Heart right ventricle (tissue), 16 donors: ENCODE measurements at regions not wholly inside any gene's neighbourhood (a gene's known extent, or its start where the extent isn't known, plus 50 kb on each side); places are given as distances from the start of the nearest gene placed in this dataset.
"Not testable (repeated sequence)": the region's sequence is repeated elsewhere in the genome, so short reads cannot be mapped to it uniquely, and the experiment has no call there.

ENCODE experiments used
- ATAC-seq, 8 donors: fragments of 200-7000 bp; cut with Tn5 transposase; one replicate each; pipeline ENCODE4 v1.9.1; 2020; ENCODE audit warnings: mild to moderate bottlenecking in 8 of 8, moderate library complexity in 8 of 8, moderate number of reproducible peaks in 1 of 8
- DNase-seq, 2 donors: peaks; one replicate each; pipeline ENCODE4 v3.0.0-alpha.2; 2020
- H3K27ac ChIP-seq, 10 donors: fragments of 200-600 bp; sonication (generic) in 2 of 10; one replicate each; pipeline versions ENCODE4 v1.5.0 to v1.8.0; 2020 to 2022; ENCODE audit warnings: mild to moderate bottlenecking in 3 of 10
- H3K27me3 ChIP-seq, 7 donors: fragments of 200-600 bp; one replicate each; pipeline ENCODE4 v1.8.0; 2021 to 2022; ENCODE audit warnings: mild to moderate bottlenecking in 2 of 7
- H3K36me3 ChIP-seq, 9 donors: fragments of 200-600 bp; sonication (generic) in 1 of 9; one replicate each; pipeline versions ENCODE4 v1.5.0 to v1.8.0; 2020 to 2022; ENCODE audit warnings: mild to moderate bottlenecking in 2 of 9
- H3K4me1 ChIP-seq, 9 donors: fragments of 200-600 bp; sonication (generic) in 1 of 9; one replicate each; pipeline versions ENCODE4 v1.5.0 to v1.8.0; 2020 to 2022; ENCODE audit warnings: mild to moderate bottlenecking in 4 of 9
- H3K4me3 ChIP-seq, 10 donors: fragments of 200-600 bp; sonication (generic) in 2 of 10; one replicate each; pipeline versions ENCODE4 v1.5.0 to v1.8.0; 2020 to 2022; ENCODE audit warnings: mild to moderate bottlenecking in 7 of 10, moderate library complexity in 2 of 10
- H3K9me3 ChIP-seq, 11 donors: fragments of 200-600 bp in 10 of 11; sonication (generic) in 2 of 11; one replicate each; pipeline versions ENCODE4 v1.5.0 to v1.8.0; 2013 to 2022; ENCODE audit warnings: mild to moderate bottlenecking in 2 of 11, control low read depth in 1 of 11, moderate library complexity in 1 of 11
- WGBS, 2 donors: extraction: QIAGEN DNeasy Blood & Tissue Kit; methylation state at CpG; one replicate each; pipeline ENCODE4 v1.1.7; 2013; ENCODE audit warnings: inconsistent platforms in 1 of 2; 5-methylcytosine and 5-hydroxymethylcytosine counted together
- intact Hi-C, 10 donors: fragments of 100-400 bp; cut with DNase I; formaldehyde crosslinking; loops; one replicate each; pipeline versions ENCODE4 v1.11.1 to v1.14.2; 2022
- TF ChIP-seq, protein P1 (sequence below), 9 donors: fragments of 200-600 bp; sonication (generic) in 2 of 9; IDR thresholded peaks; one replicate each; pipeline versions ENCODE4 v1.5.0 to v1.8.0; 2021 to 2022; ENCODE audit warnings: antibody characterized with exemption in 9 of 9, mild to moderate bottlenecking in 5 of 9, moderate library complexity in 1 of 9
- donor health status: Arrhythmogenic right ventricular cardiomyopathy.
- donor health status: ischemic (EF 13 %, LVEDD 7.1; RV severe dilation, severe dysfunction).
- donor health status: healthy with polysubstance abuse.
- donor health status: DM: no; HTN: yes; CAD: no.
- donor health status: DM: no; HTN: no; CAD: no.
- donor health status: ischemic (EF 25% LVEDD 6.9; RV normal size, moderate dysfunction).
- donor health status: ischemic (EF 25% LVEDD 5.7; RV mildly dilated, moderate dysfunction).
- donor health status: healthy.
- donor health status: DM: yes; HTN: yes; CAD: no.
- donor health status: Ischemic cardiomyopathy.
- donor health status: ischemic (EF 35%, LVEDD 5.7; RV mildly dilated, moderate dysfunction).
- donor health status: nonischemic (EF 11% LVEDD 7.7; RV severe dilation, severe dysfunction).
- donor health status: DM: yes; HTN: yes; CAD: no.
- donor health status: PGD.
- donor health status: ischemic (EF 29% LVEDD 5.4; RV normal size, mild dysfunction).
- donor health status: nonischemic (EF 23%, LVEDD 6.1; RV moderate dilation, normal function).

DNA sequence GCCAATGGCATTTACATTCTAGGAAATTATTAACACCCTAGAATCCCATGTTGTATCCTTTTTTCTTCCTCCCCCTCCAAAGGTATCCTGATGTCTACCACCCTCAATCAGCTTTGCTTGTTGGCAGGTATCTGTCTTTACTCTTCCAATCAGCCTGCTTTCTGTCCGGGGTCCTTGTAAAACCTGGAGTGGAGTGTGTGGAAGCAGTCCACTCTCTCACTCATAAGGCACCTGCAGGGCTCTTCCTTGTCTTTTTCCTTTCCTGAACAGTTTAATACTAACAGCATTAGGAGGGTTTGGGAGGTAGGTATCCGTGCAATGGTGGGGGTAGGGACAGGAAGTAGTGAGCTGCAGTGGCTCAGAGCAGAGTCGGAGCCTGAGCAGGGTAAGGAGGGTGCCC is 193.4 kb downstream of the BARX2 start:
- no peak for ATAC-seq
- no peaks in the 10 kb centered on the region for H3K36me3 ChIP-seq
- no peak overlapping the region for H3K4me3 ChIP-seq
- no peaks in the 10 kb centered on the region for H3K4me1 ChIP-seq
- H3K9me3 ChIP-seq = peaks cover 0 to 36% (median 5%) of the 10 kb centered on the region in 11 donors
- WGBS, 2 donors = 87 to 89% methylated on average over 3 of the region's 3 CpGs
- peaks cover 0 to 4% (median 0%) of the 10 kb centered on the region in 7 donors for H3K27me3 ChIP-seq
- TF ChIP-seq, protein P1, sequence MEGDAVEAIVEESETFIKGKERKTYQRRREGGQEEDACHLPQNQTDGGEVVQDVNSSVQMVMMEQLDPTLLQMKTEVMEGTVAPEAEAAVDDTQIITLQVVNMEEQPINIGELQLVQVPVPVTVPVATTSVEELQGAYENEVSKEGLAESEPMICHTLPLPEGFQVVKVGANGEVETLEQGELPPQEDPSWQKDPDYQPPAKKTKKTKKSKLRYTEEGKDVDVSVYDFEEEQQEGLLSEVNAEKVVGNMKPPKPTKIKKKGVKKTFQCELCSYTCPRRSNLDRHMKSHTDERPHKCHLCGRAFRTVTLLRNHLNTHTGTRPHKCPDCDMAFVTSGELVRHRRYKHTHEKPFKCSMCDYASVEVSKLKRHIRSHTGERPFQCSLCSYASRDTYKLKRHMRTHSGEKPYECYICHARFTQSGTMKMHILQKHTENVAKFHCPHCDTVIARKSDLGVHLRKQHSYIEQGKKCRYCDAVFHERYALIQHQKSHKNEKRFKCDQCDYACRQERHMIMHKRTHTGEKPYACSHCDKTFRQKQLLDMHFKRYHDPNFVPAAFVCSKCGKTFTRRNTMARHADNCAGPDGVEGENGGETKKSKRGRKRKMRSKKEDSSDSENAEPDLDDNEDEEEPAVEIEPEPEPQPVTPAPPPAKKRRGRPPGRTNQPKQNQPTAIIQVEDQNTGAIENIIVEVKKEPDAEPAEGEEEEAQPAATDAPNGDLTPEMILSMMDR (IDR thresholded peaks at IDR 0.05) = no peak
- no peak overlapping the region for H3K27ac ChIP-seq
- no peak for DNase-seq
- intact Hi-C loops = no loop called here

DNA sequence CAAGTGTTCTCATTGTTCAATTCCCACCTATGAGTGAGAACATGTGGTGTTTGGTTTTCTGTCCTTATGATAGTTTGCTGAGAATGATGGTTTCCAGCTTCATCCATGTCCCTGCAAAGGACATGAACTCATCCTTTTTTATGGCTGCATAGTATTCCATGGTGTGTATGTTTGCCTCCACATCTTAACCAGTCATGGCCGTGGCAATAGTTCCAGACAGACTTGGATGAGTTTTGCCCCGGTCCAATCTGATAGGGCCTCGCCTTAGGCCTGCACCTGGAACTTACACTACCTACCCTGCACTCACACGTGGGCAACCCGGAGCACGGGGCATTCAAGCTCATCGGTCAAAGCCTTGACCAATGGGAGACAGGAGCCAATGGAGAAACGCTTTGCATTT is 197.0 kb downstream of the BARX2 start:
- intact Hi-C loops = loop anchor here in 1 of 10 donors (10.0 kb wide), 1 partner anchor 62 kb away; no protein-coding TSS in a partner anchor
- WGBS, 2 donors = 92 to 93% methylated on average over 8 of the region's 8 CpGs
- not testable (repeated sequence) for DNase-seq, H3K4me1 ChIP-seq, H3K36me3 ChIP-seq, ATAC-seq, H3K27me3 ChIP-seq, H3K4me3 ChIP-seq, H3K27ac ChIP-seq
- H3K9me3 ChIP-seq = peaks cover 0 to 52% (median 5%) of the 10 kb centered on the region in 11 donors

DNA sequence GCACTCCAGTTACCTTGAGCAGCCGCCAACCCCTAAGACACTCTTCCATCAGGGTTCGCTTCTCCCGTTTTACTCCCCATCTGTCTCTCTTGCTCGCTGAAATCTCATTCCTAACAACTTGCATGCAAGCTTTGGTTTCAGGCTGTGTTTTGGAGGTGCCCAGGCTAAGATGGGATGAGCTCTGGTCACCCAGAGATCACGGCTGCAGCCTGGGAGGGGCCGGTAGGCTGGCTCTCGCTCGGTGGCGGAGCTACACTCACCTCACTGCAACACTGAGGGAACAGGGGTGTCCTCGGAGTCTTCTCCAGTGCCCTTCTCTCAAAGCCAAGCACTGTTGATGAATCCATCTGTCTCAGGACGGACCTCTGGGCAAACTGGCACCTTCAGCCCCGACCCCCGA is 197.5 kb downstream of the BARX2 start:
- Histone ChIP-seq H3K27me3 (peaks cover 0 to 1% (median 0%) of the 10 kb centered on the region in 7 donors), H3K27ac (no peak overlapping the region), H3K4me3 (no peak overlapping the region), H3K36me3 (no peaks in the 10 kb centered on the region), H3K9me3 (peaks cover 0 to 51% (median 5%) of the 10 kb centered on the region in 11 donors), H3K4me1 (no peaks in the 10 kb centered on the region)
- 84 to 93% methylated on average over 13 of the region's 13 CpGs for WGBS, 2 donors
- TF ChIP-seq, protein P1 (IDR thresholded peaks at IDR 0.05) = no peak
- ATAC-seq (no peak), DNase-seq (no peak)
- intact Hi-C loops = loop anchor here in 1 of 10 donors (10.0 kb wide), 1 partner anchor 62 kb away; no protein-coding TSS in a partner anchor

DNA sequence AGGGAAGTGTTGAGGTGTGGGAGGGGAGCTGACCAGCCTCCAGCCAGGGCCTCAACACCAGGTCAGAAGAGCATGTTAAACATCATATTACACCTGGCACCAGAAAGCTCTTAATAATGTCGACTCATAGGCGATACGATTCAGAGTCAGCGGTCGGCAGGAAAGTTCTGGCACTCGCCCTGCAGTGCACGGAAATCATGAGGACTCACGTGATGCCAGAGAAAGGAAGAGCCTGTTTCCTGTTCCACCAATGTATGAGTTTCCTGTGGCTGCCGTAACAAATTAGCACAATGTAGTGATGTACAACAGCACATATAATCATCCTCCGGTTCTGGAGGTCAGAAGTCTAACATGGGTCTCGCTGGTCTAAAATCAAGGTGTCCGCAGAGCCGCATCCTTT is 198.8 kb downstream of the BARX2 start:
- TF ChIP-seq, protein P1 (IDR thresholded peaks at IDR 0.05) = no peak
- Histone ChIP-seq H3K9me3 (peaks cover 0 to 38% (median 2%) of the 10 kb centered on the region in 11 donors), H3K27me3 (peaks cover 0 to 4% (median 0%) of the 10 kb centered on the region in 7 donors), H3K4me3 (no peak overlapping the region), H3K4me1 (no peaks in the 10 kb centered on the region), H3K36me3 (no peaks in the 10 kb centered on the region), H3K27ac (no peak overlapping the region)
- ATAC-seq (no peak), DNase-seq (no peak)
- intact Hi-C loops = loop anchor here in 1 of 10 donors (10.0 kb wide), 1 partner anchor 60 kb away; no protein-coding TSS in a partner anchor
- 69 to 73% methylated on average over 13 of the region's 13 CpGs for WGBS, 2 donors

DNA sequence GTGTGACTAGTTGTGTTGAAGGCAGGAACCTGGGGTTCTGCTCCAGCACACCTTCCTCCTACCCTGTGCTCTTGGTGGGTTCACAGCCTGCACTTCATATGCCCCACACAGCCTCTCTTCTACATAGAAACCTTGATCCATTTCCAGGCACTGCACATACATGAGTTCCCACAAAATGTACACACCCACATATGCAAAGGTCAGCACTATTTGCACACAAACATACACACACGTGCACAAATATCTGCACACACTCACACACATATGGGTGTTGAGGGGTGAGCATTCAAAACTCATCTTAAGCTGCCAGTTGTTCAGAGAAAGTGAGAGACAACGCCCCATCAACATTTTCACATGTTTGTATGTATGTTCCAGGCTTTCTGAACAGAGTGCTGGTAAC is 201.0 kb downstream of the BARX2 start:
- DNase-seq (no peak), ATAC-seq (no peak)
- Histone ChIP-seq H3K36me3 (no peaks in the 10 kb centered on the region), H3K4me3 (no peak overlapping the region), H3K27ac (no peak overlapping the region), H3K9me3 (peaks cover 0 to 25% (median 0%) of the 10 kb centered on the region in 11 donors), H3K27me3 (peaks cover 0 to 7% (median 0%) of the 10 kb centered on the region in 7 donors), H3K4me1 (no peaks in the 10 kb centered on the region)
- 71 to 77% methylated on average over 2 of the region's 2 CpGs for WGBS, 2 donors
- TF ChIP-seq, protein P1 (IDR thresholded peaks at IDR 0.05) = no peak
- intact Hi-C loops = loop anchor here in 1 of 10 donors (10.0 kb wide), 1 partner anchor 58 kb away; no protein-coding TSS in a partner anchor
